Glomerular visceral epithelial cell (primary cell): ENCODE measurements at regions not wholly inside any gene's neighbourhood (a gene's known extent, or its start where the extent isn't known, plus 50 kb on each side); places are given as distances from the start of the nearest gene placed in this dataset.
A peak's percentile ranks its signal among the peaks of the same experiment; 100 is the strongest.

ENCODE experiments used
- DNase-seq: peaks from one replicate; pipeline ENCODE4 v3.0.0-alpha.2; 2016; ENCODE audit errors: extremely low spot score

GRCh38 chr6:133835901-133836300 lies 53.0 kb upstream of the TCF21 start:
- DNase-seq: no peak

- DNase-seq: peak; percentile 36
Measured at GRCh38 chr6:133837801-133838349, 51.0 kb upstream of the TCF21 start.
